ENCODE measurements at regions not wholly inside any gene's neighbourhood (a gene's known extent, or its start where the extent isn't known, plus 50 kb on each side); places are given as distances from the start of the nearest gene placed in this dataset.

DNA sequence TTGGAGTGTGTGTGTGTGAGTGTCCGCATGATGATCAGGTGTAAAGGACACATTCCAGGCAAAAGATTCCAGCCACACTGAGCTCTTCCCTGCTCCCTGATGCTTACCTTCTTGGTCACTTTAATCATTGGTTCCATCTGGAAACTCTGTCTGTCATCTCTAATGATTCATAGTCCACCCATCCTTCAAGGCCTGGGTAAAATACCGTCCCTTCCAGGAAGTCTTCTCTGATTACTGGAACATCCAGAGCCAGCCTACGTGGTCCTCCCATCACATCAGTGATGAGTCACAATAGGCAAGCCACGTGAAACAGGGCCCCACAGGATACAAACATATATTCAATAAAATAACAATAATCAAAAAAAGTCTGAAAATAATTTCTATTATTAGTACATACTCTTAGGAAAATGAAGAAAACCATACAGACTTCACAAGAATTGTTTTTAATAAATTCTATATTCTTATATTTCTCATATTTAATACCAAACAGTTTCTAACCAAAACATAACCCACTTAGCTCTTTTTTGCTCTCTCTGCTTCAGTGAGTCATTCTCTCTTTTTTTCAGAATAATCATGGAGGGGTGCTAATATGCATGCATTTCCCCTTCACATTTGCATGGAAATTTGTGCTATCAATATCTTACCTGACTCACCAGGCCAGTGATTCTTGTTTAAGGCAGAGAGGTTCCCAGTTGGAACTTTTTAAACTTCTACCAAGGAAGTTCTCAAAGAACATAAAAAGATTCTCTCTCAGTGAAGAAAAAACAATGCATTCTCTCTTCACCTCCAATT is 263.2 kb downstream of the TOX3 start:
- TF ChIP-seq CTCF (IDR thresholded peaks at IDR 0.05) (no peak), POLR2A (IDR thresholded peaks at IDR 0.05; ENCODE audit: low read depth) (no peak), EP300 (IDR thresholded peaks at IDR 0.05) (no peak), POLR2AphosphoS5 (IDR thresholded peaks at IDR 0.05) (no peak)
